ENCODE measurements at regions not wholly inside any gene's neighbourhood (a gene's known extent, or its start where the extent isn't known, plus 50 kb on each side); places are given as distances from the start of the nearest gene placed in this dataset.
A peak's percentile ranks its signal among the peaks of the same experiment; 100 is the strongest.
"Not testable (repeated sequence)": the region's sequence is repeated elsewhere in the genome, so short reads cannot be mapped to it uniquely, and the experiment has no call there.

DNA sequence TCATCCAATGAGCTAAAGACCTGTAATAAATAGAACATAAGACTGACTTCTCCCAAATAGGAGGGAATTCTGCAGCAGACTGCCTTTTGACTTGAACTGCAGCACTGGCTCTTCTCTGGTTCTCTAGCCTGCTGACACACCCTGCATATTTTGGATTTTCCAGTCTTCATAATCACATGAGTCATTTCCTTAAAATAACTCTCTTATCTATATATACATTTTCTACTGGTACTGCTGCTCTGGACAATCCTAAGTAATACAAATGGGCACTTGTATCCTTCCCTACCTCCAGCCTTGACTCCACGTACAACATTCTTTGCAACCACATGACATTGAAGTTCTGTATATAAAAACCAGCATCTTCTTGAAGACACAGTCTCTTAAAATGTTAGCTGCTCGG, 429.4 kb upstream of the TMPRSS15 start:
- DNase-seq: no peak

- DNase-seq: not testable (repeated sequence)
These were observed 430.5 kb upstream of the TMPRSS15 start for GRCh38 chr21:18834121-18834520.

DNA sequence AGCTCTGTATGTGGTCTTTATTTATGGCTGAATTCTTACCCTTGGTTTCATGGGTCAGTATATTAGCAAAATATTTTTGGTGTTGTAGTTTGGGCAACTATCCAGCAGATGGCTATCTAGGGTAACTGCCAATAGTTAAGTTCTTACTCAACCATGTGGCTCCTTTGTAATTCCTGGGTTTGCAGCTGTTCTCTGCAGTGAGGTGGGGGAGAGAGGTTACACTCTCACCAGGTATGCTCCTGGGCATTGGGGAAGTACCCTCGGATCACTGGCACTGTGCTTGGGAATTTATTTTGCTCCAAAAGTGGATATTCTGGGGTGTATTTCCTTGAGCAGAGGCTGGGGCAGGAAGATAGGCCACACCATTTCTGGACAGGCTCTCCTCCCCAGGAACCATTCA, 436.7 kb upstream of the TMPRSS15 start:
- peak; percentile 4 to 23 for DNase-seq

DNA sequence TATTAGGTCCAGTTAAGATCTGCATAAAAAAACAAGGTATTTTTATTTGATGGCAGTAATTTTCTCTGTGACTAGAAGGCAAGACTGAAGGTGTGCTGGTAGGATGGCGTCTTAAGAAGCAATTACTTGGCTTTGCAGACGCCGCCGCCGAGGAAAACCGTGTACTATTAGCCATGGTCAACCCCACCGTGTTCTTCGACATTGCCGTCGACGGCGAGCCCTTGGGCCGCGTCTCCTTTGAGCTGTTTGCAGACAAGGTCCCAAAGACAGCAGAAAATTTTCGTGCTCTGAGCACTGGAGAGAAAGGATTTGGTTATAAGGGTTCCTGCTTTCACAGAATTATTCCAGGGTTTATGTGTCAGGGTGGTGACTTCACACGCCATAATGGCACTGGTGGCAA, 454.0 kb upstream of the TMPRSS15 start:
- not testable (repeated sequence) for DNase-seq

DNA sequence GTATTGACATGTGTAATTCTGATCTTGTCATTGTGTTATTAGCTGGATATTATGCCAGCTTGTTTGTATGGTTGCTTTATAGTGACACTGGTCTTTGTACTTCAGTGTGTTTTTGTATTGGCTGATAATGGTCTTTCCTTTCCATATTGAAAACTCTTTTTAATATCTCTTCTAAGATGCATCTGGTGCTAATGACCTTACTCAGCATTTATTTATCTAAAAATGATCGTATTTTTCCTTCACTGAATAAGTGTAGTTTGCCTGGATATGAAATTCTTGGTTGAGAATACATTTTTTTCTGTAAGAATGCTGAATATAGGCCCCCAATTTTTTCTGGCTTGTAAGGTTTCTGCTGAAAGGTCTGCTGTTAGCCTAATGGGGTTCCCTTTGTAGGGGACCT, 465.5 kb upstream of the TMPRSS15 start:
- no peak for DNase-seq

GRCh38 chr21:18877917-18878316, 474.3 kb upstream of the TMPRSS15 start:
- no peak for DNase-seq

DNA sequence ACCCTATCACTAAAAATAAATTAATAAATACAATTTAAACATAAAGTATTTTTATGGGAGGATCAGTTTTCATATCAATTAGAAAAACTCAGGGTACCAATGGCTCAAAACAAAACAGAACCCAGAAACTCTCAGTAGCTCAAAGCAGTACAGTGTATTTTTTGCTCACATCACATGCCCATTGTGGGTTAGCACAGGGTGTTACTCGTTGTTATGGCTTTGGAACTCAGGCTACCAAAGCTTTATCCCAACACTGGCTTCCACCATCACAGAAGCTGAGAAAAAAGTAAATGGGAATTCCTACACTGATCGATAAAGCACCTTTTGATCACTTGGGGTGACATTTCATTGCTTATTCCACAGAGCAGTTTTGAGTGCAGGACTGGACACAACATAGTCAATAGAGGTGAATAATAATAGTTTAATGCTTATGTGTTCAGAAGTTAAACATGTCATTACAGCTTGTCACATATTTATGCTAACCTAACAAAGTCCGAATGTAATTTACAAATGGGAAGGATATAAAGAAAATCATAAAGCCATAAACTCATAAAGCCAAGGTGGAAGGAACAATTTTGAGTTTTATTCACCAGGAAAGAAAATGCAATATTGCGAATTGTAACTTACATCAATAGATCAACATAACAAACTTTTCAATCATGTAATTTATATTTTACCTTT, 484.5 kb upstream of the TMPRSS15 start:
- DNase-seq: no peak

DNA sequence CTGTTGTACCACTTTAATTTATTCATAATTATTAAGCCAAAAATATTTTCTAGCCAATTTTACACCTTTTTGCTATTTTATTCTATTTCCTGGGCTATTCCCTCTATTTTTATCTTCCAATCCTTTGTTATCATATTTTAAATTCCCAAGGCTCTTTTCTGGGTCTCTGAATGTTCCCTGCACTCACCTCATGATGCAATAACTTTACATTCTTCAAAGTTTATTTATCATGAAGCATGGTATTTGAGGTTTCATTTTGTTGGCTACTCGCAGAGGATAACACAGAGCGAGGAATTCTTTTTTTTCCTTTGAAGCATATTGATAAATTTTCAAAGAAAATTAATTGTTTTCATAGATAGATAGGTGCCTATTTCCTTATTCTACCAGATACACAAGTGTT, 489.8 kb upstream of the TMPRSS15 start:
- DNase-seq: no peak

- DNase-seq: no peak
These were observed 490.8 kb upstream of the TMPRSS15 start for GRCh38 chr21:18894387-18894786.

- DNase-seq: no peak
These were observed 495.7 kb upstream of the TMPRSS15 start for GRCh38 chr21:18899261-18899660.

- no peak for DNase-seq
These were observed 499.1 kb upstream of the TMPRSS15 start for GRCh38 chr21:18902660-18903059.

GRCh38 chr21:18907076-18907475, 503.5 kb upstream of the TMPRSS15 start:
- no peak for DNase-seq

GRCh38 chr21:18908641-18909040, 505.1 kb upstream of the TMPRSS15 start:
- DNase-seq: no peak

DNA sequence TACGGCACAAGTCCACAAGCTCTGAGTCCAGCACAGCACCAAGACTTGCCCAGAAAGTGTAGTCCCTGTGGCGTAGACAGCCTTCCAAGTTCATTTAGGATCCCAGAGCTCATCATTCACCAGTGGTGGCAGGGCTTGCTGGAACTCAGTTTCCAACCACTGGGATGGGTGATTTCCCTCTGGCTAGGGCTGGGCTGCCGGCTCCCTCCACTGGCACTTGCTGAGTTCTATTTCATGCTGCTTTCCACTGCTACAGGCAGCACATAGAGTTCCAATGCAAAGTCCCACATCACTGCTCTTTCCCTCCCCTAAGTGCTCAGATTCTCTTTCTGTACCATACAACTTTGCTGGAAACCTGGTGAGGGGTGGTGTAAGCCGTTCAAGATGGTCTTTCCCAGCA, 510.3 kb upstream of the TMPRSS15 start:
- DNase-seq: no peak

DNA sequence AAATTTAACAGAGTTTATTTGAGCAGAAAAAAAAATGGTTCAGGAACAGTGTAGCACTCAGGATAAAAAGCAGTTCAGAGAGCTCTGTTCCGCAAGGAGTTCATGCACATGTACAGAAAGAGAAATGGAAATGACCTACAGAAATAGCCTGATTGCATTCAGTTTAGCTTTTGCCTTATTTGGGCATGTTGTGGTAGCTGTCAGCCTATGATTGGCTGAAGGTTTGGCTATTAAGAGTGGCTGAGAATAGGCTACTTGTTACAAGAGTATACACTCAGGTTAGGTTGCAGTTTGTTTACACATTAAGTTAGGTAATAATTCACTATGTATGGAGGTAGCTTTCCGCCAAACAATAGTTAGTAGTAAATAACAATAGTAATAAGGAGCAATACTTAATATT, 511.0 kb upstream of the TMPRSS15 start:
- no peak for DNase-seq

DNA sequence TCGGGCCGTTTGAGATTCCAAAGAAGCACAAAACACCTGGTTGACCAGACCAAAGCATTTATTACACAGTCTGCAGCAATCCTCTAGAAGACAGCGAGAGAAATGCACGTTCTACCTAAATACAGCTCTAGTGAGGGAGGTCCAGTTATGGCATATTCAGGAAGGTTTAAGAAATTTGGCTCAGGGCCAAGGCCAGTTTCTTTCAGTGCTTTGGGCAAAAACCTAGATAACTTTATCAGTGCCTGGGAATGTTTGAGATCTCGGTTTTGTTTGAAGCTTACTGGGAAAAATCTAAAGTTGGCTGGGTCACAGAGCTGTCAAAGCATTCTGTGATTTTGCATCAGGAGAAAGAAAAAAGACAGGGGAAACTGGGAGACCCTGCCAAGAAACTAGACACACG, 514.0 kb upstream of the TMPRSS15 start:
- DNase-seq: no peak

DNA sequence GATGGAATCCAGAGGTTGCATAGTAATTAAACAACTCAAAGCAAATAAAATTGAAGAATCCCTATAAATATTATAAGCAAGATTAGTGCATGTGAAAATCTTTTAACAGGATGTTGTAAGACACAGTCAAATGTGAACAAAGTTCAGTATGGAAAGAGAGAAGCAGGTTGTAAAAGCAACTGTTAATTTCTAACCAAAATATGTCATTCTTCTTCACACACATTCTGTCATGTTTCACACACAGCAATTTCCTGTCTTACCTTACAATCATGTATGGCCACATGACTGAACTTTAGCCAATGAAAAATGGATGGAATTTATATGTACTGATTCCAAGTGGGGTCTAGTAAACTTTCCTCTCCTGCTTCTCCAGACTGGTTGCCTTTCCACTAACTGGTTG, 527.7 kb upstream of the TMPRSS15 start:
- DNase-seq: no peak

GRCh38 chr21:18937337-18937736, 533.8 kb upstream of the TMPRSS15 start:
- no peak for DNase-seq

- DNase-seq: no peak
These were observed 537.2 kb upstream of the TMPRSS15 start for GRCh38 chr21:18940791-18941190.

- no peak for DNase-seq
These were observed 546.6 kb upstream of the TMPRSS15 start for GRCh38 chr21:18950045-18950740.

DNA sequence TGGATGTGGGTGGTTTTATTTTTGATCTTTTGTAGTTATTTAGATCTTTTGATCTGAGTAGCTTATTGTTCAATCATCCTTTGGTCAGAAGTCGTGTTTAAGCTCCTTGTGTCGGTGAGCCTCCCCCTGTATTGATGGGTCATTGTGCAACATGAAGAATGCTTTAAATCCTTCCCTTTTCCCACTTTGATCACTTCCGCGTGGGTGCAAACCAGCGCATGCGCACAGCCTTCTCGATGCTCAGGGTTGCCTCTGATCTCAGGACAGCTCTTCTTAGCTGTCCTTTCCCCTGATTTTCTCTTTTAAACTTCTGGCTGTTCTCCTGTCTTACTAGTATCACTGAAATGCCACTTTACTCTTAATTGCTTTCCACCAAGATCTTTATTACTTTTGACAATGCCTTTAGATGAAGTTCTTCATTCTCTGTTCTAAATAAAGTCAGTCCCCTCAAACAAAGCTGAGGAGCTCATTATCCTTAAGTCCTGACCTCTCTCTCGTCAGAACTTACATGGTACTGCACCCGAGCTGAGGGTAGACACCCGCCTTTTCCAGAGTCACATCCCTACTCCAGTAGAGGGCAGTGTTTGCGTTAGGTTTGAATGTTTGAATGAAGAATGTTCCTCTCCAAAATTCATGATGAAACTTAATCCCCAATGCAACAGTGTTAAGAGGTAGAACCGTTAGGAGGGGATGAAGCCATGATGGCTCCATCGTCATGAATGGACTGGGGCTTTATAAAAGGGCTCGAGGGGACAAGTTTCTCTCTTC, 547.9 kb upstream of the TMPRSS15 start:
- peak; percentile 16 to 27 for DNase-seq

DNA sequence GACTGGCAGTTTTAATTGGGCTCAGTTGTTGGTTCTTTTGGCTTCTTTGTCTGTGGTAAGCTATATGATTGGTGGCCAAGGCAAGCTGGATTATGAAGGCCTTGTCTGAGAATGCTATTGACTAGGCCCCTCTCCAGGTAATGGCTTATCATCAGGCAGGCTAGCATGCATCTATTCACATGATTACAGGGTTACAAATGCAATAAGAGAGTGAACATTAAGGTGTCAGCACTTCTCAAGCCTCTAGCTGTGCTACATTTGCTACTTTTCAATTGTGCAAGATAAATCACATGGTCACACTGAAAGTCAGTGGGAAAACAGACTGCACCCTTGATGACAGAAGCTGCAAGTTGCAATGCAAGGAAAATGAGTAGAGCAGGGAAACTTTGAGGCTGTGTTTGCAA, 550.9 kb upstream of the TMPRSS15 start:
- DNase-seq: no peak

DNA sequence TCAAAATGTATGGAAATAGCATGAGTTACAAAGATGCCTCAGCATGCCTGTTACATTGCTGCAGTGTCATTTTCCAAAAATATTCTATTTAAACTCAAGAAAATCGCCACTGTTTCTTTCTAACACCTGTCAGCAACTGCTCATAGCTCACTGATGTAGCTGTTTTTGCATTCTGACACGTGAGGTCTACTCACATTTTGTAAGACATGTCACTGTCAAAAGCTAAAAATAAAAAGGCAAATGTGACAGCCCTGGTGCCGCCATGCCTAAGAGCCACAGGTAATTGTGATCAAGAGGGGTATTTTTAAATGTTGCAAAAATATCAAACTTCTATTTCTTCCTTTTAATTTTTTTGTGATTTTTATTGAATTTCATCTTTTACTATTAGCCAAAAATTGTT, 556.2 kb upstream of the TMPRSS15 start:
- no peak for DNase-seq

DNA sequence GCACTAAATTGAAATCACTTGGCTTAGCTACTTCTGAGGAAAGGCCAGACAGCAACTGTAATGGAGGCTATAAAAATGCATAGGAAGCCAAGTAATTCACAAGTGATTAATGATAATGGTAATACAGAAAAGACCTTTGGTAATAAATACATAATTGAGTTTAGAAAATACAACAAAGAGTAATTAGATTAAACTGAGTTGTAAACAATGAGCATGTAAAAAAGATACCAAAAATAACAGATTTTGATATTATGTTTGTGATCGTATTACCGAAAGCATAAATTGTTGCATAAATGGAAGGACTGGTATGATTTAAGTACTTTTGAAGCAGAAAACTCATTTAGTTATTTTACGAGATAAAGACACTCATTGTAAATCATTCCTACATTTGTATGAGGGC, 556.7 kb upstream of the TMPRSS15 start:
- DNase-seq: no peak

All from AML-193 (cell line).